Suppressor macrophage treated with lipopolysaccharide for 4 hours (primary cell): ENCODE measurements at regions not wholly inside any gene's neighbourhood (a gene's known extent, or its start where the extent isn't known, plus 50 kb on each side); places are given as distances from the start of the nearest gene placed in this dataset.
"Not testable (repeated sequence)": the region's sequence is repeated elsewhere in the genome, so short reads cannot be mapped to it uniquely, and the experiment has no call there.

Source experiments
- DNase-seq: peaks from one replicate; pipeline ENCODE4 v3.0.0-alpha.2; 2020

- DNase-seq: no peak
Measured at GRCh38 chr10:85045046-85045445, 716.7 kb downstream of the CCSER2 start.

GRCh38 chr10:85047170-85047834, 718.9 kb downstream of the CCSER2 start:
- no peak for DNase-seq

- no peak for DNase-seq
Measured at GRCh38 chr10:85047979-85048378, 719.6 kb downstream of the CCSER2 start.

GRCh38 chr10:85048644-85049043, 720.3 kb downstream of the CCSER2 start:
- DNase-seq: no peak

GRCh38 chr10:85060944-85061343, 732.6 kb downstream of the CCSER2 start:
- no peak for DNase-seq

- DNase-seq: no peak
Measured at GRCh38 chr10:85061401-85061800, 733.0 kb downstream of the CCSER2 start.

- DNase-seq: no peak
Measured at GRCh38 chr10:85067955-85068354, 739.6 kb downstream of the CCSER2 start.

- no peak for DNase-seq
Measured at GRCh38 chr10:85080934-85081333, 752.5 kb downstream of the CCSER2 start.

GRCh38 chr10:85098835-85099521, 770.6 kb downstream of the CCSER2 start:
- no peak for DNase-seq

- no peak for DNase-seq
Measured at GRCh38 chr10:85100495-85100894, 772.1 kb downstream of the CCSER2 start.

- DNase-seq: no peak
Measured at GRCh38 chr10:85105614-85106255, 777.3 kb downstream of the CCSER2 start.

GRCh38 chr10:85111271-85111670, 782.9 kb downstream of the CCSER2 start:
- no peak for DNase-seq

GRCh38 chr10:85124603-85125051, 796.2 kb downstream of the CCSER2 start:
- no peak for DNase-seq

GRCh38 chr10:85137253-85137652, 808.9 kb downstream of the CCSER2 start:
- DNase-seq: no peak

GRCh38 chr10:85138046-85138445, 809.7 kb downstream of the CCSER2 start:
- no peak for DNase-seq

GRCh38 chr10:85139124-85139523, 810.7 kb downstream of the CCSER2 start:
- no peak for DNase-seq

GRCh38 chr10:85141520-85141919, 813.1 kb downstream of the CCSER2 start:
- not testable (repeated sequence) for DNase-seq

- DNase-seq: no peak
Measured at GRCh38 chr10:85145966-85146365, 817.6 kb downstream of the CCSER2 start.

- no peak for DNase-seq
Measured at GRCh38 chr10:85147346-85148250, 819.2 kb downstream of the CCSER2 start.

- DNase-seq: no peak
Measured at GRCh38 chr10:85148693-85149640, 820.6 kb downstream of the CCSER2 start.

GRCh38 chr10:85149766-85150165, 821.4 kb downstream of the CCSER2 start:
- DNase-seq: no peak

GRCh38 chr10:85151506-85151905, 823.1 kb downstream of the CCSER2 start:
- DNase-seq: no peak
